HTR-8/SVneo (cell line): ENCODE measurements at regions not wholly inside any gene's neighbourhood (a gene's known extent, or its start where the extent isn't known, plus 50 kb on each side); places are given as distances from the start of the nearest gene placed in this dataset.

Experiments used
- DNase-seq: peaks from one replicate; pipeline ENCODE4 v3.0.0; 2011; ENCODE audit warnings: low spot score, mixed read lengths; ENCODE audit not compliant: insufficient read length
- FAIRE-seq: peaks from 2 replicates; lab custom pipeline; 2011; peaks lifted over from hg19 to GRCh38; lab: Jason Lieb, UNC

DNA sequence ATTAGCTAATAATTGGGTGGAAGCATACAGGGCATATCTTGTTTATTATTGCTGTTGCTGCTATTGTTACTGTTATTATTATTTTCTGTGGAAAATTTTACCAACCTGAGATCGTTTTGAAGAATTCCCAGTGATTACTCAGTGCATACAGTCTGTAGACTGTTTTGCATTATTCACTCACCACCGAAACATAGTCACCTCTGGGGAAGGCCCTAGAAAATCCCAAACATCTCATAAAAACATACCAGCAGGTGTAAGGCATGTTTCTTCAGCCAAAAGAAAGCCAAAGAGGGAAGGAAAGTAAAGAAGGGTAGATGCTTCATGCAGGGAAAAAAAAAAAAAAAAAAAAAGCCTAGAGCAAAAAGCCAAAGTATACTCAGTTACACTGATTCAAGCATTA is 647.7 kb downstream of the BCL11A start:
- DNase-seq (no peak), FAIRE-seq (no peak)

- DNase-seq (no peak), FAIRE-seq (no peak)
Measured at GRCh38 chr2:59903994-59904544, 649.4 kb downstream of the BCL11A start.

- FAIRE-seq (no peak), DNase-seq (no peak)
Measured at GRCh38 chr2:59900728-59901452, 652.6 kb downstream of the BCL11A start.

DNA sequence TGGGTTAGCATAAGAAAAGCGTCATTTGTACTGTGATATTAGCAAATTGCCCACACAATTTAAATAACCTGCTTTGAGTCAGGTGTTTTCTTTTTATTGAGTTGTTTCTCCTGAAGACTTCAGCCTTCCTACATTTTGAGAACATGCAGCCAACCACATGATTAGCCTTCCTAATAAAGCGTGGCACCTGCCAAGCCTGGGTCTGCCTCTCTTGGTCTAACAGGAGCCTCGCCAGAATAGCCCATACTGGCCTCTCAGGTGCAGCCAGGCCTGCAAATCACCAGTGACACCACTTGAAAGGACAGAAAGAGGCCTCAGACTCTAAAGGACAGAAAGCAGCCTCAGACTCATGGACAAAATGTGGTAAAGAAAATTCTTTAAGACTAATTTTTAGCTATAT is 653.8 kb downstream of the BCL11A start:
- FAIRE-seq (no peak), DNase-seq (no peak)

GRCh38 chr2:59896499-59897245 is 656.8 kb downstream of the BCL11A start:
- FAIRE-seq (no peak), DNase-seq (no peak)

DNA sequence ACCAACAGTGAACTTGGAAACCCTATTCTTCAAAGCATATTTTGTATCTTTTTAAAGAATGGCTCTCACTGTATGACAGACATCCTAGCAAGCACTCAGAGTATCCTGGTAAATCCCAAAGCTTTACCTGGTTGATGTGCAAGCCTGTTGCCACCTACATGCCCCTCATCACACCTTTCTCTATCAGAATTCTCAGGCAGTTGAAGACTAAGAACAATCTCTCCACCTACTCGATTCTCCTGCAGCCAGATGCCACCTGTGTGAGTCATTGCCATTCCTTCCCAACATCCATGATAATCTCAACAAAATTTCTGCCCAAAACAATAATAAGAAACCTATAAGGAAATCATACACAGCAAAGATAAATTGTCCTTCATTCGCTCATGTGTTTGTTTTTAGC is 659.8 kb downstream of the BCL11A start:
- FAIRE-seq, result no peak
- DNase-seq, result no peak

DNA sequence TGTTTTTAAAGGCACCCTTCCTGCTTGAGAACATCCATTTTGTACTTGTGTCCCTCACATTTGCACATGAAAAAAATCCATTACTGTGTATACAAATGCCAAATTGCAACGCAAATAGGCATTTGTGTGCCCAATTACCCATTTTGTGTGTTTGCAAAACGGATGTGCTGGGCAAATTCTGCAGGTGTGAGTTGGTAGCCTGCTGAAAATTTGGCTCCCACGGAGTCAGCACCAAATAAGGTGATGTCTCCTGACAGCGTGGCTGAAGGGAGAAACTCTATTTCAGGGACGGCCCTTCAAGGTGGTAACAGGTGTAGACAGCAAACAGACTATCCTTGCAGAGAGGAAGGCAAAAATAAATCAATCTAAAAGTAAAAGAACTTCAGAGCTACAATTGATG is 661.1 kb downstream of the BCL11A start:
- FAIRE-seq (no peak), DNase-seq (no peak)

DNA sequence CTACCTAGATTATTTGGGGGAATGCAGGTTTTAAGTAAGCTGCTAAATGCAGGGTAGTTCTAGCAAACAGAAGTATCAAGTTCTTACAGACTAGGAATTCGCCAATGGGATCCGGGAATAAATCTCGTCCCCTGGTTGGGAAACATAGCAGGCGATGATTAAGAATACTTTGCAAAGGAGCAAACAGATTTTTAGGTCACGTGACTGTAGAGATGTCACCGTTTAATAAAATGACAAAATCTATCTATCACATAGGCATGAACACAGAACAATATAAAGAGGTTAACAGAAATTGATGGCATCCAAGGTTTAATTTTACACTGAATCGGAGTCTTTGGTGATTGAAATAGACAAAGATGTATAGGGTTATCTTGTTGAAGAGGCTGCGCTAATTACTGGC is 664.1 kb downstream of the BCL11A start:
- no peak for FAIRE-seq
- no peak for DNase-seq

- no peak for DNase-seq
- no peak for FAIRE-seq
Measured at GRCh38 chr2:59888706-59889105, 664.7 kb downstream of the BCL11A start.

GRCh38 chr2:59888015-59888414 is 665.4 kb downstream of the BCL11A start:
- no peak for FAIRE-seq
- no peak for DNase-seq

GRCh38 chr2:59887366-59887765 is 666.1 kb downstream of the BCL11A start:
- no peak for DNase-seq
- no peak for FAIRE-seq

DNA sequence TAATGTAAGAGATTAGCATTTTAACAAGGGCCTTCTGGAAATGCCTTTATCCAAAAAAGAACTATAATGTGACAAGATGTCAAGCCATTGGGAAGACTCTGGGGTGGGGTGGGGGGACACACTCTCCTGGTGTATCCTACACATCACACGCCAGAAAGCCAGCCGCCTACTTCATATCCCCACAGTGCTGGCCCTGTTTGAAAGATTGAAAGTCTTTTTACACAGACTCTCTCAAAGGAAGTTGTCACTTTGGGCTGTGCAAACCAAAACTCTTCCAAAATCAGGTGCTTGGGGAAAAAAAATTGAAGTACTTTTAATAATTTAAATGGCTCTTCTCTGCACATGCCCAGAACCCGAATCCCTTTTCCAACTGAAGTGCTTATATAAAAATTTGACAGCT is 666.7 kb downstream of the BCL11A start:
- FAIRE-seq, result no peak
- no peak for DNase-seq

DNA sequence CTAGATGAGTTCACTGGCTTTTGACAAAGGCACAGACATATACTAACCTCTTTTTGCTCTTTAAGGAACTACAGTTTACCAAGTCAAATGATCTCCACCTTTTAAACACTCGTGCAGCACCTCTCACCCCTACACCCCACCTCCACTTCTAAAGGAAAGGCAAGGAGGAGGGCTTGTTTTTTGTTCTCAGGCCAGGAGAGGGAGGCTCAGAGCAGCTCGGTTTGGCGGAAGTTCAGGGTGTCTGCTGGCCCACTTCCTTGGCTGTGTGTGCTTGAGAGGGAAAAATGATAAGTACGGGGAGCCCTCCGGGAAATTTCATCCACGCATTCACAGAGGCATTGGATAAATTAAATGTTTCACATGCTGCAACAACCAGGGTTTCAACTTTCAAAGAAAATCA is 667.9 kb downstream of the BCL11A start:
- DNase-seq (no peak), FAIRE-seq (no peak)

GRCh38 chr2:59884166-59884565 is 669.3 kb downstream of the BCL11A start:
- FAIRE-seq (no peak), DNase-seq (no peak)

GRCh38 chr2:59882822-59883221 is 670.6 kb downstream of the BCL11A start:
- no peak for DNase-seq
- no peak for FAIRE-seq

DNA sequence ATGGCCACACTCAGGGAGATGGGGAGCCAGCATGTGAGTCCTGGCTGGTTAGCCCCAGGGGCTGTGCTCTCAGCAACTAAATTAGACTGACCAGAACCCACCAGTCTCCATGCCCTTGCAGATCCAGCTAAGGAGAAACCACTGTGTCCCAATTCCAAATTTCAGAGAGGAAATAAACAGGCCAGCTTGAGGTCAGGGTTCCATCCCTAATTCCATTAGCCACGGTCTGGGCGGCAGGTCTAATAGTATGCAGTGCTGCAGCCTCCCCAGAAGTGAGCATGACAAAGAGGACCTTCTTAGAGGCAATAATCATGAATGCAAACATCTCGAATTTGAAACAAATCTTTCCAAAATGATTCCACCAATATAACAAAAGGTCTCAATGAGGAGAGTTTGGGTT is 671.2 kb downstream of the BCL11A start:
- no peak for DNase-seq
- FAIRE-seq, result no peak

- DNase-seq (no peak), FAIRE-seq (no peak)
Measured at GRCh38 chr2:59881218-59881617, 672.2 kb downstream of the BCL11A start.

DNA sequence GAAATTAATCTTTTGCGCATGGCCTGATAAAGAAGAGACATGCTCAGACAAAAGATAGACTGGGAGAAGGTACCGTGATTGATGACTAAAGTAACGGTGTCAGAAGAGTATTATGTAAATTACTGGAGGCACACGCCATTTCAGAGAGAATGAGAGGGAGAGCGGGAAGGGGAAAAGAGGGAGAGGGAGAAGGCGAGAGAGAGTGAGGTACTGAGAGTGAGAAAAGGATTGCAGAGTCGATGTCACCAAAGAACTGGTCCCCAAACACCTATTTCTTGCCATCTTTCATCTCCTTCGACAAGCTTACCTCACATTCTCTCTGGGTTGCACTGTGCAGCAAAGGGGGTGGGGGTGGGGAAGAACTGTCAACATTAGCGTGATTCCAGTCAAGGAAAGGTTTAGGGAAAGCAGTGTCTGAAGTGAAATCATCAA is 673.7 kb downstream of the BCL11A start:
- no peak for FAIRE-seq
- DNase-seq, result no peak

DNA sequence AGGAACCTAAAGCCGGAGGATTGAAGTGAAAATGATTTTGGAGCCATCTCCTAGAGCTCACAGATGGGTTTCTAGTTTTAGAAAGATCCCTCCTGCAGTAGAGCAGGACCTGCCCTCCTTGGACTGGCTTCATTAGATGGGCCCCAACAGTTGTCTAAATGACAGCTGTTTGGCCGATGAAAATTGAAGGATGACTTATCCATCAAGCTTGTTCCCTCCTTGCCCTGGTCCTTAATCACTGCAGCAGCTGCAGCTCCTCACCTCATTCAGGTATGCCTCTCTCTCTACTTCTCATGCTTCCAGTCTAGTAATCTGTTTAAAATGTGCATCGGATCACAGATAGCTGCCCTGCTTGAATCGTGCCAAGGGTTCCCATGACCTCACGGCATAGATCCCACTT is 677.6 kb downstream of the BCL11A start:
- DNase-seq (no peak), FAIRE-seq (no peak)

DNA sequence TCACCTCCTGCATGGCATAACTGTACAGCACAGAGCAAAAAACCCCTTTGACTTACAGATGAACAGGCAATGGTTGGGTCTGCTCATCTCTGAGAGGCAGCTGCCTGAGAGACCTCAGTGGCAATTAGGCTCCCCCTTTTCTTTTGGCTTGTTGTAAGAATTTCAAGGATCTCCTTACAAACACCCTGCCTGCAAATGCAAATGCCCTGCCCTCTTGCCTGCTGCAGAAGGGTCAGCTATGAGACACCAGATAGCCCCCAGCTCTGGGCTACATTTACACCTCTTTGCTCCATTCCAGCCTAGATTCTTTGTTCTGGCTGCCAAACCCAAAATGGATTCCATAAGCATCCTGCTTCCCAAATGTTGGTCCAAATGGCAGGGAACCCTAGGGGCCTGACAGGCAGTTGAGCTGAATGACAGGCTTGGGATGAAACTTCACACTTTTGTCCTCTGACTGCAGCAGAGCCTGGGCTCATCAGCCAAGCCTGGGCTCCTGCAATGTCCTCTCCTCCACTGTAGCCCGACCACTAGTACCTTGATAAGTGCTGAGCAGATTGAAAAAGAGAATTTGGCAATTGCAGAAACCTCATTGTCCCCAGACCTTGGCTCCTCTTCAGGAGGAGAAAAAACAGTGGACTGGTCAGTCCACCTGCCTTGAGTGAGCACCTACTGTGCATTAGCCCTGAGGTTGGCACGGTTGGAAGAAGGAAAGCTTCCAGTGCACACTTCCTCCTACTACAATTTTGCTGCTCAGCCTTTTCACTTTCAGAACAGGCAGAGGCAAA is 678.3 kb downstream of the BCL11A start:
- DNase-seq, result no peak
- FAIRE-seq, result no peak

DNA sequence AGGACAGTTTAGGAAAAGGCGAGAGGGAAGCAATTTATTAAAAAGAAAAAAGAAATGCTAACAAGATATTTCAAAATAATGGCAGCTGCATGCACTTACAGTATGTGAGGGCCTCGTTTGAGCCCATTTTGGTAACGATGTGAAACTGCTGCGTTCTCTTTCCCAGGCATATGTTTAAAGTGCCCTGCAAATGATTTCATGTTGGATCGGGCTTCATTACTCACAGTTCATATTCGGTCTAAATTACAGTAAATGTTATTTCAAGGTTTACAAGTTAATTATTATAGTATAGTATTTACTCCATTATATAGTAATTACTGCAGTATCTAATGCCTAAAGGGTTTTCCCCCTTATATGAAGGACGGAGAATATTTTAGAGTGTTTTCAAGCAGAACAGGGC is 679.1 kb downstream of the BCL11A start:
- DNase-seq, result no peak
- no peak for FAIRE-seq
